Endothelial cell of umbilical vein (primary cell): ENCODE measurements at regions not wholly inside any gene's neighbourhood (a gene's known extent, or its start where the extent isn't known, plus 50 kb on each side); places are given as distances from the start of the nearest gene placed in this dataset.

Experiments used
- BruUV-seq: library from RNA; stranded (reverse); fragments of 400-500 nt; replicated peaks from 2 replicates; lab custom pipeline; 2021; lab: Mats Ljungman, UMichigan
- CTCF ChIA-PET: fragments of 300-600, 350-600 bp; sonication (Branson Sonifier 250); formaldehyde crosslinking; loops from one replicate; lab custom pipeline; 2021; ENCODE audit warnings: antibody characterized with exemption, inconsistent platforms; lab: Charles Lee
- POLR2A ChIA-PET: fragments of 300-600, 350-600 bp; sonication (Branson Sonifier 250); formaldehyde crosslinking; loops from one replicate; lab custom pipeline; 2021; ENCODE audit warnings: antibody characterized with exemption, inconsistent platforms; lab: Charles Lee
- DNase-seq: peaks from one replicate; pipeline ENCODE4 v3.0.0-alpha.2; 2011; ENCODE audit warnings: low read depth, low spot score
- FAIRE-seq: peaks from 2 replicates; lab custom pipeline; 2011; peaks lifted over from hg19 to GRCh38; lab: Jason Lieb, UNC
- H2AFZ ChIP-seq: 2 replicates; pipeline ENCODE4 v1.6.0; 2012; ENCODE audit warnings: low read depth, low read length, control low read depth, inconsistent platforms
- H3K27ac ChIP-seq: 2 replicates; pipeline ENCODE4 v1.5.1; 2011; ENCODE audit warnings: low read depth, mild to moderate bottlenecking, control low read depth, low read length, moderate library complexity; ENCODE audit not compliant: insufficient read depth
- H3K27me3 ChIP-seq, 2 experiments: 2 replicates each; pipeline versions ENCODE4 v1.6.0 to v1.6.1; 2011; ENCODE audit warnings: low read length in 2 of 2, mixed read lengths in 1 of 2; ENCODE audit not compliant: control insufficient read depth in 2 of 2, insufficient read depth in 2 of 2
- H3K36me3 ChIP-seq, 2 experiments: 2 replicates in 1 of 2; 3 replicates in 1 of 2; pipeline ENCODE4 v1.5.1; 2011; ENCODE audit warnings: low read length in 2 of 2, mild to moderate bottlenecking in 1 of 2, moderate library complexity in 1 of 2; ENCODE audit not compliant: control insufficient read depth in 2 of 2, insufficient read depth in 2 of 2; ENCODE audit errors: extremely low read depth in 1 of 2
- H3K4me1 ChIP-seq: 3 replicates; pipeline ENCODE4 v1.5.1; 2011; ENCODE audit warnings: mild to moderate bottlenecking, low read length; ENCODE audit not compliant: control insufficient read depth, insufficient read depth; ENCODE audit errors: extremely low read depth
- H3K4me2 ChIP-seq: 2 replicates; pipeline ENCODE4 v1.6.1; 2011; ENCODE audit warnings: low read length, control low read depth, mixed read lengths; ENCODE audit not compliant: insufficient read depth
- H3K4me3 ChIP-seq, 3 experiments: fragments of 200-600 bp in 1 of 3; sonication (generic), shearing (Covaris generic) in 1 of 3; replicated peaks in 1 of 3; 2 replicates each; pipeline ENCODE4 v1.5.1; 2011 to 2016; ENCODE audit warnings: control low read depth in 3 of 3, low read length in 3 of 3, mild to moderate bottlenecking in 2 of 3, inconsistent platforms in 1 of 3, low read depth in 1 of 3, moderate library complexity in 1 of 3; ENCODE audit not compliant: insufficient read depth in 1 of 3
- H3K79me2 ChIP-seq: 2 replicates; pipeline ENCODE4 v1.6.0; 2012; ENCODE audit warnings: low read length, inconsistent platforms; ENCODE audit not compliant: control insufficient read depth, insufficient read depth
- H3K9ac ChIP-seq: replicated peaks from 2 replicates; pipeline ENCODE3; 2011; ENCODE audit warnings: low read length, control low read depth; ENCODE audit not compliant: insufficient read depth; ENCODE audit errors: extremely low read depth
- H3K9me1 ChIP-seq: replicated peaks from 3 replicates; pipeline ENCODE4 v1.6.0; 2011; ENCODE audit warnings: mild to moderate bottlenecking, low read length; ENCODE audit not compliant: control insufficient read depth, insufficient read depth; ENCODE audit errors: extremely low read depth
- H3K9me3 ChIP-seq: replicated peaks from 2 replicates; pipeline ENCODE4 v1.5.1; 2012; ENCODE audit warnings: low read length, inconsistent platforms; ENCODE audit not compliant: control insufficient read depth, insufficient read depth
- H4K20me1 ChIP-seq: replicated peaks from 2 replicates; pipeline ENCODE3; 2011; ENCODE audit warnings: mild to moderate bottlenecking, low read length; ENCODE audit not compliant: control insufficient read depth, insufficient read depth; ENCODE audit errors: extremely low read depth
- EZH2 ChIP-seq: IDR thresholded peaks from 2 replicates; pipeline ENCODE4 v1.6.1; 2012; ENCODE audit warnings: borderline replicate concordance, low read depth, mild to moderate bottlenecking, moderate library complexity, low read length, inconsistent platforms; ENCODE audit not compliant: severe bottlenecking
- FOS ChIP-seq: IDR thresholded peaks from 2 replicates; pipeline ENCODE4 v1.6.1; 2011; ENCODE audit warnings: mild to moderate bottlenecking, low read length, moderate library complexity, borderline replicate concordance; ENCODE audit not compliant: insufficient read depth
- JUN ChIP-seq: IDR thresholded peaks from 2 replicates; pipeline ENCODE4 v1.6.1; 2011; ENCODE audit warnings: borderline replicate concordance, low read depth; ENCODE audit not compliant: insufficient read length, insufficient read depth
- POLR2A ChIP-seq: IDR thresholded peaks from 2 replicates; pipeline ENCODE4 v1.6.1; 2012; ENCODE audit warnings: low read depth, mild to moderate bottlenecking, control low read depth, low read length
- POLR2AphosphoS5 ChIP-seq: IDR thresholded peaks from 2 replicates; pipeline ENCODE4 v1.6.1; 2012; ENCODE audit warnings: low read depth, mild to moderate bottlenecking, control low read depth, low read length, moderate library complexity; ENCODE audit not compliant: insufficient read depth
- dilution Hi-C: fragments of 300-500 bp; cut with MboI; formaldehyde crosslinking; loops from one replicate; pipeline ENCODE4 v1.15.0; 2019; ENCODE audit warnings: low sequenced_read_pairs; ENCODE audit not compliant: extremely low pct_ligation_motif_present
- intact Hi-C: fragments of 100-400 bp; cut with micrococcal nuclease; formaldehyde crosslinking; loops from one replicate; pipeline ENCODE4 v1.10.0; 2022
- TF ChIP-seq, protein P1 (sequence below), 2 donors: IDR thresholded peaks; 1 replicate in 1 of 2; 2 replicates in 1 of 2; pipeline ENCODE4 v1.5.1; 2011; ENCODE audit warnings: low read length in 2 of 2, mild to moderate bottlenecking in 2 of 2, moderate library complexity in 2 of 2, control low read depth in 1 of 2, inconsistent platforms in 1 of 2, low read depth in 1 of 2; ENCODE audit not compliant: insufficient read depth in 1 of 2; ENCODE audit errors: extremely low read depth in 1 of 2

DNA sequence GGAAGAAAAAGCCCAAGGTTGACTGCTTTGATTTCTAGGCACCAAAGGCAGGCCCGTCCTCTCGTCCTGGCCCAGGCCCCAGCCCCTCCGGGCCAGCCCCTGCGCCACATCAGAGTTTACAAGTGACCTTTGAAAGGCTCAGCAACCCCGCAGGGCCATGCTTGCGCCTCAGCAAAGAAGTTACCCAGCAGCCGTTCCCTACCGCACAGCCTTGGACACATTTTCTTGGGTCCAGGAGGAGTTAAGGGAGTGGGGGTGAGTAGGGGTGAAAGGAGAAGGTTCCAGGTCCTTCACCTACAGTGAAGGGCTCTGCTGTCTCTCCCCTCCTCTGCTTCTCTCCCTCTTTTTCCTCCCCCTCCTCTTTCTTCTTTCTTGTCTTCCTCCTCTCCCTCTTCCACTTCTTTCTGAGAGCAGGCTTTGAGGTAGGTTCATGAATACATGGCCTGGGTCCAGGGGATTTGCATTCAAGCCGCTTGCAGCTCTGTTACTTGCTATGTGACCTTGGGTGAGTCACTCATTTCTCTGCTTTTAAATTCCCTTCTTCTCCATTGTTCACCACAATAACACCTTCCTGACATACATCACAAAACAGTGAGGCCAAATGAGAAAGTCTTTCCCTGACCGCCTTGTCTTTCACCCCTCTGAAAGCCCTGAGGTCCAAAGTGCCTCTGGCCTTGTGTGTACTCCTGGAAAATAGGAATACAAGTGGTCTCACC is 223.3 kb upstream of the TPRG1 start:
- Histone ChIP-seq H3K9me1 (no peaks in the 10 kb centered on the region), H3K4me2 (peak overlapping the region; percentile 56), H3K4me1 (peaks cover 45% of the 10 kb centered on the region), H4K20me1 (no peaks in the 10 kb centered on the region), H3K36me3 (no peaks in the 10 kb centered on the region), H3K9me3 (no peaks in the 10 kb centered on the region), H3K27ac (peak overlapping the region; percentile 97), H3K9ac (peak overlapping the region; percentile 89), H3K79me2 (no peaks in the 10 kb centered on the region), H3K27me3 (no peaks in the 10 kb centered on the region), H3K4me3 (peak overlapping the region in 1 of 3 experiments; percentile 9), H2AFZ (peak overlapping the region; percentile 16)
- peak; percentile 93 for FAIRE-seq
- CTCF ChIA-PET, result interaction anchor here (0.8 to 3.0 kb wide), 8 partner anchors 11 to 1208 kb away, joined by 3 to 21 read pairs (median 6); no protein-coding TSS in a partner anchor
- POLR2A ChIA-PET, result interaction anchor here (0.5 to 2.2 kb wide), 5 partner anchors 11 to 1210 kb away, joined by 3 to 8 read pairs (median 6); no protein-coding TSS in a partner anchor
- TF ChIP-seq EZH2, result no peak
- peak; percentile 88 for TF ChIP-seq FOS
- TF ChIP-seq JUN, result peak; percentile 79
- TF ChIP-seq POLR2AphosphoS5, result no peak
- TF ChIP-seq POLR2A, result peak; percentile 62
- TF ChIP-seq, protein P1, sequence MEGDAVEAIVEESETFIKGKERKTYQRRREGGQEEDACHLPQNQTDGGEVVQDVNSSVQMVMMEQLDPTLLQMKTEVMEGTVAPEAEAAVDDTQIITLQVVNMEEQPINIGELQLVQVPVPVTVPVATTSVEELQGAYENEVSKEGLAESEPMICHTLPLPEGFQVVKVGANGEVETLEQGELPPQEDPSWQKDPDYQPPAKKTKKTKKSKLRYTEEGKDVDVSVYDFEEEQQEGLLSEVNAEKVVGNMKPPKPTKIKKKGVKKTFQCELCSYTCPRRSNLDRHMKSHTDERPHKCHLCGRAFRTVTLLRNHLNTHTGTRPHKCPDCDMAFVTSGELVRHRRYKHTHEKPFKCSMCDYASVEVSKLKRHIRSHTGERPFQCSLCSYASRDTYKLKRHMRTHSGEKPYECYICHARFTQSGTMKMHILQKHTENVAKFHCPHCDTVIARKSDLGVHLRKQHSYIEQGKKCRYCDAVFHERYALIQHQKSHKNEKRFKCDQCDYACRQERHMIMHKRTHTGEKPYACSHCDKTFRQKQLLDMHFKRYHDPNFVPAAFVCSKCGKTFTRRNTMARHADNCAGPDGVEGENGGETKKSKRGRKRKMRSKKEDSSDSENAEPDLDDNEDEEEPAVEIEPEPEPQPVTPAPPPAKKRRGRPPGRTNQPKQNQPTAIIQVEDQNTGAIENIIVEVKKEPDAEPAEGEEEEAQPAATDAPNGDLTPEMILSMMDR (IDR thresholded peaks at IDR 0.05; ENCODE audit: extremely low read depth in 1 of 2, insufficient read depth in 1 of 2, low read depth in 1 of 2, low read length in 2 of 2), result no peak
- dilution Hi-C loops (no loop called here), intact Hi-C loops (loop anchor here (1.0 to 2.0 kb wide), 10 partner anchors 11 to 1203 kb away; partner anchors contain the start of gene BCL6)
- DNase-seq, result peak; percentile 89
- BruUV-seq, result no TSS peak
